HG03280 (cell line): ENCODE measurements at regions not wholly inside any gene's neighbourhood (a gene's known extent, or its start where the extent isn't known, plus 50 kb on each side); places are given as distances from the start of the nearest gene placed in this dataset.
"Not testable (repeated sequence)": the region's sequence is repeated elsewhere in the genome, so short reads cannot be mapped to it uniquely, and the experiment has no call there.

Experiments used
- ATAC-seq: cut with Tn5 transposase; IDR thresholded peaks from one replicate; pipeline ENCODE4 v1.9.1; 2021; ENCODE audit warnings: mild to moderate bottlenecking, moderate library complexity; ENCODE audit not compliant: unreplicated experiment

GRCh38 chr5:87185838-87186237 is 81.8 kb upstream of the RASA1 start:
- ATAC-seq, result no peak

GRCh38 chr5:87188391-87188790 is 79.3 kb upstream of the RASA1 start:
- no peak for ATAC-seq

- ATAC-seq, result no peak
Observed at GRCh38 chr5:87190041-87190440, 77.6 kb upstream of the RASA1 start.

- ATAC-seq, result peak; percentile 64
Observed at GRCh38 chr5:87190687-87191086, 77.0 kb upstream of the RASA1 start.

GRCh38 chr5:87191645-87192044 is 76.0 kb upstream of the RASA1 start:
- ATAC-seq, result no peak

GRCh38 chr5:87195104-87195591 is 72.5 kb upstream of the RASA1 start:
- no peak for ATAC-seq

- no peak for ATAC-seq
Observed at GRCh38 chr5:87195616-87196015, 72.1 kb upstream of the RASA1 start.

GRCh38 chr5:87198010-87198409 is 69.7 kb upstream of the RASA1 start:
- ATAC-seq, result no peak

- ATAC-seq, result not testable (repeated sequence)
Observed at GRCh38 chr5:87199246-87199645, 68.4 kb upstream of the RASA1 start.

GRCh38 chr5:87199704-87200103 is 68.0 kb upstream of the RASA1 start:
- not testable (repeated sequence) for ATAC-seq

- ATAC-seq, result no peak
Observed at GRCh38 chr5:87210076-87210475, 57.6 kb upstream of the RASA1 start.

GRCh38 chr5:87210743-87211142 is 56.9 kb upstream of the RASA1 start:
- ATAC-seq, result no peak

GRCh38 chr5:87211676-87212075 is 56.0 kb upstream of the RASA1 start:
- ATAC-seq, result no peak

- ATAC-seq, result not testable (repeated sequence)
Observed at GRCh38 chr5:87212183-87212582, 55.5 kb upstream of the RASA1 start.

- ATAC-seq, result not testable (repeated sequence)
Observed at GRCh38 chr5:87217480-87217879, 50.2 kb upstream of the RASA1 start.
